Breast epithelium (tissue), 3 donors: ENCODE measurements at regions not wholly inside any gene's neighbourhood (a gene's known extent, or its start where the extent isn't known, plus 50 kb on each side); places are given as distances from the start of the nearest gene placed in this dataset.

Experiments
- CTCF ChIP-seq, 3 donors: fragments of 450-650 bp; IDR thresholded peaks; one replicate each; pipeline ENCODE4 v1.5.1; 2016 to 2017; ENCODE audit warnings: antibody characterized with exemption in 3 of 3, mild to moderate bottlenecking in 3 of 3, moderate library complexity in 3 of 3
- POLR2A ChIP-seq: fragments of 450-650 bp; IDR thresholded peaks from one replicate; pipeline ENCODE4 v1.6.1; 2016; ENCODE audit warnings: antibody characterized with exemption, mild to moderate bottlenecking, moderate library complexity

DNA sequence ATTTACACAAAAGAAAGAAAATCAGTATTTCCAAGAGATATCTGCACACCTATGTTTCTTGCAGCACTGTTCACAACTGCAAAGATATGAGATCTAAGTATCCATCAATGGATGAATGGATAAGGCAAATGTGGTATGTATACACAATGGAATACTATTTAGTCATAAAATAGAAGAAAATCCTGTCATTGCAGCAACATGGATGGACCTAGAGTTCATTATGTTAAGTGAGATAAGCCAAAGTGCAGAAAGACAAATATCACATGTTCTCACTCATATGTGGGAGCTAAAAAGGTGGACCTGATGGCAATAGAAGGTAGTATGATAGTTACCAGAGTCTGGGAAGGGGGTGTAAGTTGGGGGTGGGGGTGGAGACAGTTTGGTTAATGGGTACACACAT, 1171.6 kb downstream of the SORCS1 start:
- TF ChIP-seq CTCF (IDR thresholded peaks at IDR 0.05) (no peak), POLR2A (no peak)
